ENCODE measurements at regions not wholly inside any gene's neighbourhood (a gene's known extent, or its start where the extent isn't known, plus 50 kb on each side); places are given as distances from the start of the nearest gene placed in this dataset.

- no peak for DNase-seq
Measured at GRCh38 chr6:98498144-98498775, 336.1 kb upstream of the POU3F2 start.

GRCh38 chr6:98498866-98499265 lies 335.5 kb upstream of the POU3F2 start:
- no peak for DNase-seq

- no peak for DNase-seq
Measured at GRCh38 chr6:98514073-98514720, 320.2 kb upstream of the POU3F2 start.

GRCh38 chr6:98514796-98515195 lies 319.6 kb upstream of the POU3F2 start:
- no peak for DNase-seq

- no peak for DNase-seq
Measured at GRCh38 chr6:98516206-98516605, 318.2 kb upstream of the POU3F2 start.

GRCh38 chr6:98516866-98517265 lies 317.5 kb upstream of the POU3F2 start:
- DNase-seq, result no peak

- DNase-seq, result no peak
Measured at GRCh38 chr6:98525860-98526259, 308.5 kb upstream of the POU3F2 start.

GRCh38 chr6:98526465-98526864 lies 307.9 kb upstream of the POU3F2 start:
- DNase-seq, result no peak

- no peak for DNase-seq
Measured at GRCh38 chr6:98529364-98529763, 305.0 kb upstream of the POU3F2 start.

GRCh38 chr6:98530732-98531131 lies 303.6 kb upstream of the POU3F2 start:
- DNase-seq, result no peak

- no peak for DNase-seq
Measured at GRCh38 chr6:98532004-98532403, 302.4 kb upstream of the POU3F2 start.

GRCh38 chr6:98539741-98540140 lies 294.6 kb upstream of the POU3F2 start:
- no peak for DNase-seq

- DNase-seq, result no peak
Measured at GRCh38 chr6:98546376-98546775, 288.0 kb upstream of the POU3F2 start.

GRCh38 chr6:98547151-98547550 lies 287.2 kb upstream of the POU3F2 start:
- DNase-seq, result no peak

- DNase-seq, result no peak
Measured at GRCh38 chr6:98547634-98548033, 286.7 kb upstream of the POU3F2 start.

- no peak for DNase-seq
Measured at GRCh38 chr6:98548301-98548700, 286.1 kb upstream of the POU3F2 start.

- no peak for DNase-seq
Measured at GRCh38 chr6:98560418-98560817, 274.0 kb upstream of the POU3F2 start.

GRCh38 chr6:98560841-98561240 lies 273.5 kb upstream of the POU3F2 start:
- DNase-seq, result no peak

- DNase-seq, result no peak
Measured at GRCh38 chr6:98566126-98566525, 268.2 kb upstream of the POU3F2 start.

GRCh38 chr6:98572579-98572978 lies 261.8 kb upstream of the POU3F2 start:
- no peak for DNase-seq

- no peak for DNase-seq
Measured at GRCh38 chr6:98574984-98575383, 259.4 kb upstream of the POU3F2 start.

- no peak for DNase-seq
Measured at GRCh38 chr6:98576791-98577190, 257.6 kb upstream of the POU3F2 start.

GRCh38 chr6:98578016-98578415 lies 256.4 kb upstream of the POU3F2 start:
- DNase-seq, result no peak

- no peak for DNase-seq
Measured at GRCh38 chr6:98579079-98579478, 255.3 kb upstream of the POU3F2 start.

GRCh38 chr6:98579941-98580340 lies 254.4 kb upstream of the POU3F2 start:
- DNase-seq, result no peak

All from activated CD8-positive, alpha-beta memory T cell treated with anti-CD3 and anti-CD28 coated beads for 24 hours (primary cell).